GM21576 (cell line): ENCODE measurements at regions not wholly inside any gene's neighbourhood (a gene's known extent, or its start where the extent isn't known, plus 50 kb on each side); places are given as distances from the start of the nearest gene placed in this dataset.

Experiments
- ATAC-seq: cut with Tn5 transposase; IDR thresholded peaks from one replicate; pipeline ENCODE4 v1.9.1; 2021; ENCODE audit warnings: mild to moderate bottlenecking, moderate library complexity; ENCODE audit not compliant: unreplicated experiment

DNA sequence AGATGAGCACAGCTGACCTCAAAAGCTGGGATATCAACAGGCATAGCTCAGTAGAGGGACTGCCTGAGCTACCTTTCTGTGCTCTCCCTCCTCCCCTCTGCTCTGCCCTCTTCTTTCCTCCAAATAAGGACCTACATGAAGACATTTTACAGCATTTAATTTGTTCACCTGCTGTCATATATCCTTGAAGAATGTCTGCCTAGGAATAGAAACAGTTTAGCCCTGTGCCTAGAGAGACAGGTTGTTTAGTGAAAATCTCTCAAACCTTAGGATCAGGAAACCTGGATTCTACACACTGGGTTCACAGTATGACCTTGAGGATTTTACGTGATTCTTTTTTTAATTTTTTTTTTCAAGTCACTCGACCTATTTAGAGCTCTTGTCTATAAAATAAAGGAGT lies 213.0 kb upstream of the SETBP1 start:
- ATAC-seq, result no peak

DNA sequence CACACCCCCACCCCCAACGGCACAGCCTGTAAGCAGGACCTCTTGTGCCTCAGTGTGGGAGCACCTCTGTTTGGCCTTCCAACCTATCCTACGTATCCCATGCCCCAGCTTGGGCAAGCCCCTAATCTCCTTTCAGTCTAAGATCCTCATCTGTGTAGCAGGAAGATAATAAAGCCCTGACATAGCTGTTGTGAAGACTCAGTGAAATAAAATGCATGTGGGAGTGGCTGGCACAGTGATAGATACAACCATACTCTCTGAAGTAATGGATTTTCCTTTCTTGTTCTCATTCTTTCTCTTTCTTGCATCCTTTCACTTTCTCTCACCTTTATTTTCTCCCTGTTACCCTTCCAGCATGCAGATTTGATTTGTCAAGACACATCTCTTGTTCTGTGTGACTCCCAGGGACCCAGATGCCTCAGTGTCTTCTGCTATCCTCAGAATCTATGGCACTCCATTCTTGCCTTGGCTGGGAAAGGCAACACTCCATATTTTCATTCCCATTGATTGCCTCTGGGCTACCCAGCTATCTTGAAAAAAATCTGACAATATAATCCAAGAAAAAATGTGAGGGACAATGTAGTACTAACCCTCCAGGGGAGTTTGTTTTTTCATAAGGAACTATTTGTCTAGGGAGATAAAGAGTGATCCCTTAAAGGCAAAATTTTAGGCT lies 207.2 kb upstream of the SETBP1 start:
- no peak for ATAC-seq

DNA sequence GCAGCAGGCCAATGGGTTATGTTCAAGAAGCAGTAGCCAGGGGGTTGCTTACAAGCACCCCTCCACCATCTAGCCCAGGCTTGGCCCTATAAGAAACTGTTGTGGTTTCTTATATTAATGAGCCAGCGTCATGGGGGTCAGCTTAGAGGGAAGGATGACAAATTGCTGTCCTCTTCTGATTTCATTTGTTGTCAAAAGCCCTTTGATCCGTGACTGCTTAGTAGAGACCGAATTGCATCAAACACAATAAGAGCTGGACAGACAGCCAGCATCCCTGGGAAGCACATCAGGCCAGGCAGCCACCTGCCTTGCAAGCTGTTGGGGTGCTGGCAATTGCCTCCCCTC lies 206.6 kb upstream of the SETBP1 start:
- no peak for ATAC-seq

DNA sequence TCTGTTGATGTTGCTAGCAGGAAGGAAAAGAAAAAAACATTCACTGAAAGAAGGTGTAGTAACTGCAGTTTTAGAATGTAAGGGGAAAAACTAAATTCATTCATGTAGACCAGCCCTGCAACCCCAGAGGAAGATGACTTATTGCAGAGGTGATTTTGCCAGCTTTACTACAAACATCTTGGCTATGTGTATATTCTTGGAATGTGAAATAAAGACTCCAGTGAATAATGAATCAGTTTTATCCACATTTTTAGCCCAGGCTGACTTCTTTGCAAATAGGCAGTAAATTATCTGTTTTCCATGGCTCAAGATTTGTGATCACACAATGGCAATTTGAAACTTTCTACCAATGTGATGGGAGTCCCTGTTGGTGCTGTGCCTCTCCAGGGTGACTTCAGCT lies 206.1 kb upstream of the SETBP1 start:
- no peak for ATAC-seq

DNA sequence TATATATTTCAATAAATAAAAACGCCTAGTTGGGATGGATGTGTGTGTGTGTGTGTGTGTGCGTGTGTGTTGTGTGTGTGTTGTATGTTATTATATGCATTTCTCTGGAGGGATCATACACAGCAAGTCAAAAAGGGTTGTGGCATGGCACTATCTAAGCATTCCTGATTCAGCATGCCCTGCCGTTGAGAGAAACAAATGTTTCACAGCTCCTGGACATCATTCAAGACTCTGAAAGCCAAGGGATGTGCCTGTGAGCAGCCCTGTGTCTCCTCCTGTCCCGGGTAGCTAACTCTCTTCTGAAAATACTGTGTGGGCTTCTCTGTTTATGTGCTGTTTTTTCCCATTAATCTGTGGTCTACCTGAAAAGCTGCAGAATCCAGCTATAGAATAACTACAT lies 197.9 kb upstream of the SETBP1 start:
- no peak for ATAC-seq

DNA sequence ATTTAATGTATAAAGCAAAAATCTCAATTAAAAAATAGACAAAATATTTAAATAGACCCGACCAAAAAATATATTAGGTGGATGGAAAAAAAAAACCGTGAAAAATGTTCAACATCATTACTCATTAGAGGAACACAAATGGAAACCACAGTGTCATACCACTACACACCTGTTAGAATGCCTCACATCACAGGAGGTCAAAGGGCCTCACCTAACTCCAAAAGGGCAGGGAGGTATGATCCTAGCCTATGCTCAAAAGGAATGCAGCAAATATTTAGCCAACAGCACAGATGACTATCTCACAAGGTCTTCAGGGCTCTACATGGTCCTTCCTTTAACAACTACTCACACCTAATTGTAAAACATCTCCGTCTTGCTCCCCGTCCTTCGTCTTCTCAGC lies 185.5 kb upstream of the SETBP1 start:
- no peak for ATAC-seq

DNA sequence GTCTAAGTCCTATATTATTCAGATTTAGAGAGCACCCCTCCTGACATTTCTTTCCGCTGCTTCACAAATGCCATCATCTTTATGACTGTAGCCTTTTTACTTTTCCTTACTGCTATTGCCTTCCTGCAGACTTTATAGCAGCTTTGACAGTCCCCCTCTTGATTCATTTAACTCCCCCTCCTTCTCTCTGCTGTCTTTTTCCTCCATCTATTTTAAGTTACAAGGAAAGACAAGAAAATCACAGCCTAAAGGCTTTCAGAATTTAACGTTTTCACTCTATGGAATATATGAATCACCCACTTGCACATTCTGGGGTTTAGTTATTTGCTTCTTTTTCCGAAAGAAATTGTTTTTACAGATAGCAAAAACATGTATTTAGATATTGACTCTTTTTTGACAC lies 183.4 kb upstream of the SETBP1 start:
- ATAC-seq, result no peak

DNA sequence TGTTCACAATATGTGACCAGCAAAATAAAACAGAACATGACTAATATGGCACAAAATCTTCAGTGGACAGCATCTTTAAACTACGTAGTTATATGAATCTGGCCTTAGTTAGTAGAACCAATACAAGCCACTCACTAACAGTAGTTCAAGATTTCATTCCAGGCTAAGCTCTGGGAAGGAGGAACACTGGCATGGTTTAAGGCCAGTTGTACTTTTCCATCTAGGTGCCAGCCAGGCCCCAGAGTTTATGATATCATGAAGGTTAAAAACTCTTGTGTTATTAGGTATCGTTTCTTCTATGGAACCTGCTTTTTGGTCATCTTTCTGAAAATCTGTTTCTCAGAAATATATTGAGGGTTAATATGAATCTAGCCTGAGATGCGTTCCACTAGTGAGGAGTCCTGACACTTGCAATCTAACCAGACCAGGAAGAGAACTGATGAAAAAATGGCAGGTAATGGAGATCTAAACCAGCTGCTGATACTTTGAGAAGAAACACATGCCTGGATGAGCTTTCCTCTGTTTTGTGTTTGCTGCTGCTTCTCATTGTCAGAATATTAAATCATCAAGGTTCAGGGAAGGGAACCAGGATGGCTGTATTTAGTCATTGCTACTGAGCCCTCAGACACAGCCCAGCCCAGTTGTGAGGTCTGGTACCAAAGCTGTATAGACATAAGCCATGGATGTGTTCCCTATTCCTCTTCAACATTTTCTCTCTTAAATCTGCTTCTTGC lies 182.8 kb upstream of the SETBP1 start:
- no peak for ATAC-seq

DNA sequence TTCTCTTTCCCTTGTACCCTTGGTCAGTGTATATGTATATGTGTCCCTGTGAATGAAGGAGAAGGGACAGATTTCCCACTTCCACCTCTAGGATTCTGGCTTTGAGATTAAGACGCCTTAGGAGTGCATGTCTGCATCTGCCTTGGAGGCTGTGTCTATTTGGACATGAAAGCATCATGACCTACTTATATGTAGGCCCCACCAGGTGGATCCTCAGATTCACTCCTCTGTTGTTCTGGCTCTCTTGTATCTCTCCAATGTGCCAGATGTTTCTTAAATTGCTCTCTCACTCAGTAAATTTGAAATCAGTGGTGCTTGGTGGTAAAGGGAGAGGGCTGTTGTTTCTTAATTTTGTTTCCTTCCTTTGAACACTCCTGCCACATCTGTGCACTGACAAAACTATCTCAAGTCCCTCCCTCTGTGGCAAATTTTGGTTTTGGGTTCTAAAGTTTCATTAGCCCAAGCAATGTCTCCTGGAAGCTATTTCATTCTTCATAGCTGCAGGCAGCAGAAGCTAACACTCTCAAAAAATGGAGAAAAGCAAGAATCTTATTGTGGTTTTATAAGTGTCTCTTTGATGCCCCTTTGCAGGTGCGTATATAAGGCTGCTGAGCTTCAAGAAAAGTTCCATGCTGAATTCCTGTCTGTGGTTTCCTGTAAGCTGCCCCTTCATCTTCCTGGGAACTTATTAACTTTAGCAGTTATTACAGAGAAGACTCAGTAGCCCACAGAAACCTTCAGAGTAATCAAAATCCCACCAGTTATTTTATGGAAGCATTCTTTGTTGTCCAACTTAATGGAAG lies 179.7 kb upstream of the SETBP1 start:
- ATAC-seq, result no peak

DNA sequence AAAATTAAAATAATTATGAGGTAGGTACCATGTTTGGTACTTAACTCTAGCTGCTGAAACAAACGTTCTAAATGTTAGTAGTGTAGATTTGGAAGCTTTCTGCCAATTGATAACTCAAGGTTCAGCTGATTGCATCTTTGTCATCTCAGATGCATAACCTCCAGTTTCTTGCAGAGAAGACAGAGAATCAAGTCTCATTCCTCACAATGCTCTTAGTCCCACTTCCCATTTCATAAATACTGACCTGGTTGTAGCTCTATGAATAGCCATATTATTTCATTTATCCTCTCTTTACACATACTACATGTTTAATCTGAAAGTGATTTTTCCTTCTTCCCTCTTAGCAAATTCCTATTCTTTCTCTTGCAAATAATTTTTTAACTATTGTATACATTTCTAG lies 178.5 kb upstream of the SETBP1 start:
- no peak for ATAC-seq

DNA sequence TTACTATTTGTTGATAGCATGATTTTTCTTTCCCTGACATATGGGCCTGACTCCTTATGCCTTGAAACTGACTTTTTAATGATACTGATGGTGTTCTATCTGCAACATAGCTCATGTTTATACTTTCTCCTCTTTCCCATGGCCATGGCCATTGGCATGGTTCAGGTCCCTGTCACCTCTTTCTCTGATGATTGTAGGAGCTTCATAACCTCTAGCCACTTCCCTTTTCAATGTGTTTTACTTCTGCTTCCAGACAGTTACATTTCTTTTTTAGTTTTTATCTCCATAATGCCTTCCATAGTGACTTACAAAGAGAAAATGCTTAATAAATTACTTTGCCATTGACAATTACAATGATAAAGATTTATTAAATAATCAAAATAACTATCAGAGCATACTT lies 177.9 kb upstream of the SETBP1 start:
- ATAC-seq, result no peak

DNA sequence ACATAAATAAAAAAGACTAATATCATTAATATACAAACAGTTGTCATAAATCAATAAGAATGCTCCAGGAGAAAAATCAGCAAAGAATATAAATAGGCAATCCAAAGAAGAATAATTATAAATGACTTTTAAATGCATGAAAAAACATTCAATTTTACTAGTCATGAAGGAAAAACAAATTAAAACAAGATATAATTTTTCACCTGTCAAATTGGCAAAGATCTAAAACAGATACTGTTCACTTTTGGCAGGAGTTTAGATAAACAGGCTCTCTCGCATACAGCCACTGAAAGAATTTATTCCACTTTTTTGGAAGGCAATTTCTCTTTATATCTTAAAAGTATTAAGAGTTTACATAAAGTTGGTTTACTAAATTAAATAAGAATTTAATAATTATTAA lies 176.8 kb upstream of the SETBP1 start:
- ATAC-seq, result no peak

DNA sequence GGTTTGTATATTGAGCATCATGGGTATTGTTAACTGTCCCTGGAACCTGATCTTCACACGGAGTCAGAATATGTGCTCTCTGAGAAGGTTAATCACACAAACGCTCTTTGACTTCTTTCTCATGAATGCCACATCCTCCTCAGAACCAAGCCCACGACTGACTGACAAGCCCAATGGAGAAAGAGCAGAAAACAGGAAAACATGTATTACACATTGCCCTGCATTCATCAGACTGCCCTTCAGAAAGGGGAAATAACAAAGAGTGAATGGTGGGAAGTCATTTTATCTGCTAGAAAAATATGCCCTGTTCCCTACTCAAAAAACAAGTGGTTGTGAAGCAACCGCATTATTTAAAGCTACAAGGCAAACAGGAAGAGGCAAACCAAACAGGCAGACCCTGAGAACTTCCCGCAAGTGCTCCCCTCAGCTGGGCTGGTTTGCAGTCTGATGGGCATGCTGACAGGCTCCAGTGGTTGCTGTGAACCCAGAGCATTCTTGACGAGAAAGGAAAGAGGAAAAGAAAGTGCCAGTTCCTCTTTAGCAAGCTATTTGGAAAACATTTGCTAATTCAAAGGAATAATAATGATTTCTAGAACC lies 172.9 kb upstream of the SETBP1 start:
- peak; percentile 72 for ATAC-seq

DNA sequence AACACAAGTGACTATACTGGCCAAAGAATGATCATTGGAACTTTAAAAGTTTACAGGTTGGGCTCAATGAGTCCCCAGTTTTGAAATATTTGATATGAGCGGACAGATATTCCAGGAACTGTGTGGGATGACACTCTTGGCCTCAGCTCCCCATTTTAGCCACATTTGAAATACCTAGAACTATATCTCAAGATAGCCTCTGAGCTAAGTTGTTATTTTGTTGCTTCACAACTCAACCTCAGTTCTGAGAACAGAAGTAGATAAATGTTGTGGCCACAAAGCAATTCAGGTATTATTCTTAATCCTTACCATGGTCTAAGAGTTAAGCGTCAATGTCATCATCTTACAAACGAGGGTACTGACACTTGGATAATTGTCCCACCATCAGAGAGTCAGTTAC lies 172.2 kb upstream of the SETBP1 start:
- peak; percentile 10 for ATAC-seq

DNA sequence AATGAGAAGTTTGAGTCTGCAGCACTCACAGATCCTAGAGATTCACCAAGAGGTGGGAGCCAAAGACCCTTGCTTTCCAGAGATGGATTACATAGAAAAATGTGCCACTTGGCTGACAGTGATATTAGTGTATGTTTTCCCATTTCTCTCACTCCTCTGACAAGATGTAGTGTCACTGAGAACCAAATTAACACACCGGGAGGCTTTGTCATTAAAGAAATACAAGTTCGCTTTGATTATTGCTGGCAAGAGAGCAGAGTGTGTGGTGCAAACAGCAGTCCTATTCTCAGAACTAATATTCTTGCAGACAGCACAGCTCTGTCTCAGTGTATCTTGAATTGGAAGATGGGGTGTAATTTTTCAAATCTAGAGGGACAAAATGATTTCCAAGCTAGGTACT lies 171.6 kb upstream of the SETBP1 start:
- no peak for ATAC-seq

DNA sequence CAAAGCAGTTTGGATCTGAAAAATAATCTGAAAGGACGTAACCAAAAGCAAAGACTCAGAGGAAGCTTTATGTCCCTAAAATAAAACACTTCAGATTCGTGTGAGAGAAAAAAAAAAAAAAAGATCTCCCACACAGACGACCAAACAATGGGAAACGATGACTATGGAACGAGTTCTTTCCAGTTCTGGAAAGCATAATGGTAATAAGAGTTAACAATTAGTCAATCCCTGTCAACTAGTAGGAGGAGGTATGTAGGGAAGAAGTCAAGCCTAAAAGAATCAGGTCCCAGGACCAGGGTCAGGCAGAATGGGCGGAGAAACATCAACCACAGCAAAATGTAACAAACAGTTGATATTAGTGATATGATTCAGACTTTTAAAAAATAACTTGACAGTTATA lies 170.3 kb upstream of the SETBP1 start:
- no peak for ATAC-seq

DNA sequence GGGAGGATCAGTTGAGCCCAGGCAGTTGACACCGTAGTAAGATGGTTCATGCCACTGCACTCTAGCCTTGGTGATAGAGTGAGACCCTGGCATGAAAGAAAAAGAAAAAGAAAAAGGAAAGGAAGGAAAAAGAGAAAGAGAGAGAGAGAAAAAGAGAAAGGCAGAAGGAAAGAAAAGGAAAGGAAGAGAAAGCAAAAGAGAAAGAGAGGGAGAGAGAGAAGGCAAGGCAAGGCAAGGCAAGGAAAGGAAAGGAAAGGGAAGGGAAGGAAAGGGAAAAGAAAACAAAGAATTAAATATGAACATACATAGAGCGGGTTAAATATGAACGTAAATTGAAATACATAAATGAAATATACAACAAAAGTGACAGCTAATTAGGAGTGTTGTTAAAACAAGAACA lies 167.5 kb upstream of the SETBP1 start:
- no peak for ATAC-seq

DNA sequence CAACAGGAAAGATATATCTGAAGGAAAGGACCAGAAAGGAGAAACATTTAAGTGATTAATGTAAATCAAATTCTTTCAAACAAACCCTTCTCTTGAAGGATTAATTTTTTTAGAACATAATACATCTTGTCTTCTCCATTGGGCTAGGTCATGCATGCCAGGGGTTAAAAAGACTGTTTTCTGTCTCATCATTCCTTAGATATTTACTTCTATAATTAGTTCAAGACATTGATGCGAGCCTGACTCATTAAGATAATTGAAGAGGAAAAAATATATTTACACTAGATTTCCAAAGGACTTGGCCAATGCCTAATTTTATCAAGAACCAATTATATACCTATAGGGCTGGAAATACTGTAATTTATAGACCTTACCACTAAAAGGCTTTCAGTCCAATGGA lies 166.6 kb upstream of the SETBP1 start:
- no peak for ATAC-seq

DNA sequence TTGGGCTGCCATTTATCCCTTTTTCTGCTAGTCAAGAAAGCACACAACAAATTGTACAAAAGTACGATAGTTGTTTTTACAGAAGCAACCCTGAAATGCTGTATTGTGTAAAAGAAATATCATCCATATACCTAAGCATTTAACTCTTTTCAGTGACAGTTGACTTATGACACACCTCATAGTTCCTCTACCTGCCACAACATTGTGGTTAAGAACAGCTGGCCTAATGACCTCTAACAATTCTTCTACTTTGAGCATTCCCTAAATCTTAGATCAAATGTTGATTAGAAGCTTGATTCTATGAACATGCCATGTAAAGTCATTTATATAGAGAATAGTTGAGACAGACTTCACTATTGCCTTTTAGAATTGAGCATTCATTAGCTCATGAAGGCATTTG lies 165.9 kb upstream of the SETBP1 start:
- ATAC-seq, result no peak

DNA sequence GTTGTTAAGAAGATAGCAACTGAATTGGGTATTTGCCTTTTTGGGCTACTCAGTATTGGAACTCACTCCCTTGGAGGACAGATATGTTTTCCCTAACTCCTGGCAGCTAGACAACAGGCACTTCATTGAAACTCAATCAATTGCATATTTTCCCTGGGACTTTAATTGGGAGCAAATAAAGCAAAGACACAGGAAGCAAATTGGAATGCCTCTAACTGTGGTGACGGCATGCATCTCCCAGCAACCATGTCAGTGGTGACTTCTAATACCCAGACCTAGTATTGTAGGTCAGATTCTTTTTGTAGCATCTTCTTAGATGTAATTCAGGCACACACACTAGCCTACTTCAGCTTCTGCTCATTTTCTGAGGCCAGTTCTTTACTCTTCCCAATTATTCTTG lies 164.2 kb upstream of the SETBP1 start:
- ATAC-seq, result no peak

DNA sequence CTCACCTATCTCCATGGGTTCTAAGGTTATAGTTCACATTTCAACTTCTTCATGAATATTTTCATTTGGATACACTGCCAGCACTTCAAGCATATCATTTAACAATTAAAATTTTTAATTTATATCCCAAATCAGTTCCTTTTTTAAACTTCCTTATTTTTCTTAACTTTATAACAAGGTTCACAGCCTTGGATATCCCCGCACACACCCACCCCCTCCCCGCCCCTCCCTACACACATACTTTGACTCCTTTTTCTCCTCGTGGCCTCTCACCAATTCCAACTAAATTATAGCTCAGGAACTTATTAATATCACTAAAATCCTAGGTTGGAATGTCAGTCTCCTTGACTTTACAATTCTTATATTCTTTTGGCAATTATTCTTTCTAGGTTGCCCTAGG lies 163.6 kb upstream of the SETBP1 start:
- no peak for ATAC-seq

DNA sequence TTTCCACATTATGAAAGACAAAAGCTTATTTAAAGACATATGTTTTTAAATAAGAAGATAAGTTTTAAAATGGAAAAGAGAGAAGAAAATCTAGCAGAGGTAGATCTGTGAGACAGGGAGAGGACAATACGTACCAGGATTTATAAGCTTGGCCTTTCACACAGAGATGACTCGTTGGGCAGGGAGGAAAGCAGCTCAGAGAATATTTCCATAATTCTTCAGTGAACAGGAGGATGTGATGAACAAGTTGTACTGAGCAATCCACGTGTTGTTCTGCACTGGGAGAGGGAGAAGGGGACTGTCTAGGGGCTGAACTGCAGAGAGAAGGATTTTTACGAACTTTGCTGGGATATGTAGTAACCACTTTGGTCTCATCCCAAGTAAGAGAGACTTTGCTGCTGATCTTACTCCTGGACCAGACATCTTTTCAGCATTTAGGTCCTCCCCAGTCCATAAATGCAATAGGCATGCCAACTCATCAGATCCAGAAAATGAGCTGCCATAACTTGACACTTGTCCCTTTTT lies 162.5 kb upstream of the SETBP1 start:
- no peak for ATAC-seq
